ENCODE measurements at regions not wholly inside any gene's neighbourhood (a gene's known extent, or its start where the extent isn't known, plus 50 kb on each side); places are given as distances from the start of the nearest gene placed in this dataset.

DNA sequence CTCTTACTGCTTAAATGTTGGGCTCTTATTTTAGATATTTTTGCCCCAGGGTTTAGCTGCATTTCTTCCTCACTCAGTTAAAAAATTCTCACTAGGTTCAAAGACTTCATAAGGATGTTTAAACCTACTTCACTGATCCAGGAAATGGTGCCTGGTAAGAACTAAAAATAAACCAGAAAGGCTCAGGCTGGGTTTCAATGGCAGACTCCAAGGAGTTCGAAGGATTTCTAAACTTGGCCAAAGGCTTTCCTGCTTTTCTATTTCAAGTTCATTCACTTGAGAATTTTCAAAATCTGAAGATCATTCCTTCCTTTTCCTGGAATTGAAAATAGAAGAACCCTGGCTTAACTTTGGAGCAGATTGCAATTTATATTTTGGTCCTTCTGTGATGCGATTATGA, 193.0 kb upstream of the MAP1B start:
- no peaks in the 10 kb centered on the region for H3K27me3 ChIP-seq (replicated peaks in 1 of 7)
- peaks cover 0 to 19% (median 9%) of the 10 kb centered on the region in 8 donors for H3K9me3 ChIP-seq
- intact Hi-C loops (cut with DNase I; ENCODE audit: low total_unique reads), result no loop called here
- DNase-seq, result no peak
- WGBS, 5 donors, result 66 to 83% (median 70%) methylated on average over 2 of the region's 2 CpGs
- no peaks in the 10 kb centered on the region for H3K4me1 ChIP-seq
- H3K36me3 ChIP-seq, result no peaks in the 10 kb centered on the region
- H3K27ac ChIP-seq, result no peak overlapping the region
- TF ChIP-seq POLR2AphosphoS5 (IDR thresholded peaks at IDR 0.05) (no peak), POLR2A (IDR thresholded peaks at IDR 0.05) (no peak)
- TF ChIP-seq, protein P1, sequence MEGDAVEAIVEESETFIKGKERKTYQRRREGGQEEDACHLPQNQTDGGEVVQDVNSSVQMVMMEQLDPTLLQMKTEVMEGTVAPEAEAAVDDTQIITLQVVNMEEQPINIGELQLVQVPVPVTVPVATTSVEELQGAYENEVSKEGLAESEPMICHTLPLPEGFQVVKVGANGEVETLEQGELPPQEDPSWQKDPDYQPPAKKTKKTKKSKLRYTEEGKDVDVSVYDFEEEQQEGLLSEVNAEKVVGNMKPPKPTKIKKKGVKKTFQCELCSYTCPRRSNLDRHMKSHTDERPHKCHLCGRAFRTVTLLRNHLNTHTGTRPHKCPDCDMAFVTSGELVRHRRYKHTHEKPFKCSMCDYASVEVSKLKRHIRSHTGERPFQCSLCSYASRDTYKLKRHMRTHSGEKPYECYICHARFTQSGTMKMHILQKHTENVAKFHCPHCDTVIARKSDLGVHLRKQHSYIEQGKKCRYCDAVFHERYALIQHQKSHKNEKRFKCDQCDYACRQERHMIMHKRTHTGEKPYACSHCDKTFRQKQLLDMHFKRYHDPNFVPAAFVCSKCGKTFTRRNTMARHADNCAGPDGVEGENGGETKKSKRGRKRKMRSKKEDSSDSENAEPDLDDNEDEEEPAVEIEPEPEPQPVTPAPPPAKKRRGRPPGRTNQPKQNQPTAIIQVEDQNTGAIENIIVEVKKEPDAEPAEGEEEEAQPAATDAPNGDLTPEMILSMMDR (IDR thresholded peaks at IDR 0.05 in 8 of 11, conservative IDR thresholded peaks at IDR 0.05 in 3 of 11), result no peak
- no peak overlapping the region for H3K4me3 ChIP-seq

DNA sequence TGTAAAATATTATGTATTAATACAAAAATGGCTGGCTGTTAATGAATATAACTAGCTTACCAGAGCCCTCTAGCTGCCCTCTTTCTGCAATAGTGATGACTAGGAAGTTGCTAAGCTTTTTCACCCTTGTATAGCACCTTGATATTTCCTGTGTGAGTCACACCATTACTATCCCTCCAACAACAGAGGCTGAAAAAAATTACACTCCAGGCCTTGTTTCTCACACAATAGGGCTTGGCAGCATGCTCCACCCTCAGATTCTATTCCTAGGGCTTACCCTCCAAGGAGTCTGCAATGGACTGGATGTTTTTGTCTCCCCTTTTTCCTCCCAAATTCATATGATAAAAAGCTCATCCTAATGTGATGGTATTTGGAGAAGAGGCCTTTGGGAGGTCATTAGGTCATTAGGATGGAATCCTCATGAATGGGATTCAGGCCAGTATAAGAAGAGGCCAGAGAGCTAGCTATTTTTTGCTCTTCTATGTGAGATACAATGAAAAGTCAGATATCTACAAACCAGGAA, 184.6 kb upstream of the MAP1B start:
- DNase-seq, result no peak
- intact Hi-C loops (cut with DNase I; ENCODE audit: low total_unique reads), result no loop called here
- no peak for TF ChIP-seq POLR2A (IDR thresholded peaks at IDR 0.05)
- TF ChIP-seq, protein P1 (IDR thresholded peaks at IDR 0.05 in 8 of 11, conservative IDR thresholded peaks at IDR 0.05 in 3 of 11), result no peak
- TF ChIP-seq POLR2AphosphoS5 (IDR thresholded peaks at IDR 0.05), result no peak
- Histone ChIP-seq H3K27me3 (replicated peaks in 1 of 7) (no peaks in the 10 kb centered on the region), H3K4me3 (no peak overlapping the region), H3K27ac (no peak overlapping the region), H3K36me3 (no peaks in the 10 kb centered on the region), H3K4me1 (no peaks in the 10 kb centered on the region), H3K9me3 (peaks cover 0 to 19% (median 8%) of the 10 kb centered on the region in 8 donors)

DNA sequence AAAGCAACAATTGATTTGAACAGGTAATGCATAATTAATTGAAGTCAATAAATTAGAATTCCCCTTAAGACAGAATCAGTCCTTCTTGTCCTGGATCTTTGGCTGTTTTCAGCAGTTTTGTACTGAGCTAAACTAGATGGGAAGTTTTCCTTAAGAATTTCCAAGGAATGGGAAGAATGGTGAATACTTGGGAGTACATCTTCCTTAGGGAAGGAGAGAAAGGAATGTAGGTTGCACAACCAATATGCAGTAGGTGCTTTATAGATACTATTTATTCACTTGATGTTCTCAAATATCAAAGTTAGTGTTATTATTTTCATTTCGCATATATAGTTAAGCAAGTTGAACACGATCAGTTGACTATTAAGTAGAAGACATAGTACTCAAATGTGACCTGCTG, 183.5 kb upstream of the MAP1B start:
- H3K27ac ChIP-seq, result no peak overlapping the region
- peaks cover 0 to 22% (median 6%) of the 10 kb centered on the region in 8 donors for H3K9me3 ChIP-seq
- no peaks in the 10 kb centered on the region for H3K36me3 ChIP-seq
- no peaks in the 10 kb centered on the region for H3K4me1 ChIP-seq
- DNase-seq, result no peak
- H3K27me3 ChIP-seq (replicated peaks in 1 of 7), result no peaks in the 10 kb centered on the region
- TF ChIP-seq POLR2AphosphoS5 (IDR thresholded peaks at IDR 0.05), result no peak
- TF ChIP-seq, protein P1 (IDR thresholded peaks at IDR 0.05 in 8 of 11, conservative IDR thresholded peaks at IDR 0.05 in 3 of 11), result no peak
- no peak for TF ChIP-seq POLR2A (IDR thresholded peaks at IDR 0.05)
- intact Hi-C loops (cut with DNase I; ENCODE audit: low total_unique reads), result no loop called here
- no peak overlapping the region for H3K4me3 ChIP-seq
- 87 to 98% (median 94%) methylated on average over 2 of the region's 2 CpGs for WGBS, 5 donors

DNA sequence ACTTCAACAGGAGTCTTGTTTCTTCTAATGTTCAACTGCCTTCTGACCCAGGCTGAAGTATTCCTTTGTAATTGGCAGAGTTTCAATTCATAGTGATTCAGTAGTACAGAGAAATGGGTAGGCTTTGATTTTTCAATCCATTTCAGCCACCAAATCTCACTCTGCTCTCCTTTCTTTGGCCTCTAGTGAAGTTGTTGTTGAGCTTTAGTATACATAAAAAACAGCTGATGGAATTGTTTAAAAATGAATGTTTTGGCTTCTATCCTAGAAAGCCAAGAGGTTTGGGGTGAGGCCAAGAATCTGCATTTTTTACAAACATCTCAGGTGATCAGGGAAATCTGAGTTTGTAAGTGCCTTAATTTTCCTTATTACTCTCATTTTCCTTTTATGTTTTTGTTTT, 182.9 kb upstream of the MAP1B start:
- no peaks in the 10 kb centered on the region for H3K4me1 ChIP-seq
- H3K27me3 ChIP-seq (replicated peaks in 1 of 7), result no peaks in the 10 kb centered on the region
- no peak overlapping the region for H3K4me3 ChIP-seq
- H3K27ac ChIP-seq, result no peak overlapping the region
- intact Hi-C loops (cut with DNase I; ENCODE audit: low total_unique reads), result no loop called here
- no peaks in the 10 kb centered on the region for H3K36me3 ChIP-seq
- no peak for TF ChIP-seq POLR2AphosphoS5 (IDR thresholded peaks at IDR 0.05)
- TF ChIP-seq POLR2A (IDR thresholded peaks at IDR 0.05), result no peak
- TF ChIP-seq, protein P1 (IDR thresholded peaks at IDR 0.05 in 8 of 11, conservative IDR thresholded peaks at IDR 0.05 in 3 of 11), result no peak
- DNase-seq, result no peak
- H3K9me3 ChIP-seq, result peaks cover 0 to 22% (median 6%) of the 10 kb centered on the region in 8 donors

Data from spleen (tissue), 11 donors.